Activated CD8-positive, alpha-beta T cell treated with anti-CD3 and anti-CD28 coated beads for 36 hours (primary cell): ENCODE measurements at regions not wholly inside any gene's neighbourhood (a gene's known extent, or its start where the extent isn't known, plus 50 kb on each side); places are given as distances from the start of the nearest gene placed in this dataset.

Source experiments
- ATAC-seq: fragments of 200-7000 bp; cut with Tn5 transposase; one replicate; pipeline ENCODE4 v1.10.0; 2021; ENCODE audit warnings: mild to moderate bottlenecking, moderate library complexity
- CTCF ChIA-PET: fragments of 350-600 bp; sonication (Branson Sonifier 250); formaldehyde crosslinking; loops from one replicate; lab custom pipeline; 2021; ENCODE audit warnings: antibody characterized with exemption; lab: Charles Lee
- POLR2A ChIA-PET: fragments of 350-600 bp; sonication (Branson Sonifier 250); formaldehyde crosslinking; loops from one replicate; lab custom pipeline; 2021; ENCODE audit warnings: antibody characterized with exemption; lab: Charles Lee
- DNase-seq: peaks from one replicate; pipeline ENCODE4 v3.0.0-alpha.2; 2020
- H3K27ac Mint-ChIP-seq: one replicate; pipeline ENCODE4 v1.8.0; 2021; ENCODE audit warnings: mild to moderate bottlenecking, mixed read lengths
- H3K27me3 Mint-ChIP-seq: one replicate; pipeline ENCODE4 v1.8.0; 2021; ENCODE audit warnings: mixed read lengths
- H3K36me3 Mint-ChIP-seq: one replicate; pipeline ENCODE4 v1.8.0; 2021; ENCODE audit warnings: low read depth, mixed read lengths
- H3K4me1 Mint-ChIP-seq: one replicate; pipeline ENCODE4 v1.8.0; 2021; ENCODE audit warnings: low read depth, mixed read lengths
- H3K4me3 Mint-ChIP-seq: one replicate; pipeline ENCODE4 v1.8.0; 2021; ENCODE audit warnings: mild to moderate bottlenecking, moderate library complexity, mixed read lengths
- H3K9me3 Mint-ChIP-seq: one replicate; pipeline ENCODE4 v1.8.0; 2021; ENCODE audit warnings: mixed read lengths
- CTCF ChIP-seq: fragments of 200-600 bp; IDR thresholded peaks from one replicate; pipeline ENCODE4 v1.8.0; 2022; ENCODE audit warnings: antibody characterized with exemption, mild to moderate bottlenecking
- intact Hi-C: fragments of 100-400 bp; cut with micrococcal nuclease; formaldehyde crosslinking; loops from one replicate; pipeline ENCODE4 v1.10.0; 2022

GRCh38 chr5:114612406-114612805 is 250.5 kb downstream of the KCNN2 start:
- DNase-seq (no peak), ATAC-seq (no peak)
- H3K27me3 Mint-ChIP-seq: no peaks in the 10 kb centered on the region
- H3K4me3 Mint-ChIP-seq: no peak overlapping the region
- POLR2A ChIA-PET: no interaction called here
- no peak for TF ChIP-seq CTCF
- no peak overlapping the region for H3K27ac Mint-ChIP-seq
- H3K36me3 Mint-ChIP-seq: no peaks in the 10 kb centered on the region
- intact Hi-C loops: no loop called here
- H3K9me3 Mint-ChIP-seq: peaks cover 12% of the 10 kb centered on the region
- H3K4me1 Mint-ChIP-seq: no peaks in the 10 kb centered on the region
- CTCF ChIA-PET: interaction anchor here (1.2 kb wide), 1 partner anchor 13 kb away, joined by 3 read pairs; no protein-coding TSS in a partner anchor

- DNase-seq (no peak), ATAC-seq (no peak)
- ChIA-PET CTCF (no interaction called here), POLR2A (no interaction called here)
- Mint-ChIP-seq H3K36me3 (no peaks in the 10 kb centered on the region), H3K9me3 (peaks cover 11% of the 10 kb centered on the region), H3K27me3 (no peaks in the 10 kb centered on the region), H3K4me1 (no peaks in the 10 kb centered on the region), H3K4me3 (no peak overlapping the region), H3K27ac (no peak overlapping the region)
- no peak for TF ChIP-seq CTCF
- intact Hi-C loops: no loop called here
Observed at GRCh38 chr5:114581136-114581535, 219.3 kb downstream of the KCNN2 start.

- peaks cover 19% of the 10 kb centered on the region for H3K9me3 Mint-ChIP-seq
- no peaks in the 10 kb centered on the region for H3K27me3 Mint-ChIP-seq
- ATAC-seq (no peak), DNase-seq (no peak)
- no peak for TF ChIP-seq CTCF
- POLR2A ChIA-PET: no interaction called here
- no peaks in the 10 kb centered on the region for H3K4me1 Mint-ChIP-seq
- intact Hi-C loops: no loop called here
- no peaks in the 10 kb centered on the region for H3K36me3 Mint-ChIP-seq
- no peak overlapping the region for H3K27ac Mint-ChIP-seq
- H3K4me3 Mint-ChIP-seq: no peak overlapping the region
- CTCF ChIA-PET: no interaction called here
Observed at GRCh38 chr5:114565871-114566270, 204.0 kb downstream of the KCNN2 start.

GRCh38 chr5:114565139-114565538 is 203.3 kb downstream of the KCNN2 start:
- Mint-ChIP-seq H3K27me3 (no peaks in the 10 kb centered on the region), H3K4me1 (no peaks in the 10 kb centered on the region), H3K4me3 (no peak overlapping the region), H3K9me3 (peaks cover 19% of the 10 kb centered on the region), H3K27ac (no peak overlapping the region), H3K36me3 (no peaks in the 10 kb centered on the region)
- ChIA-PET POLR2A (no interaction called here), CTCF (no interaction called here)
- DNase-seq (no peak), ATAC-seq (no peak)
- intact Hi-C loops: no loop called here
- TF ChIP-seq CTCF: no peak

- intact Hi-C loops: no loop called here
- Mint-ChIP-seq H3K4me3 (no peak overlapping the region), H3K4me1 (no peaks in the 10 kb centered on the region), H3K36me3 (no peaks in the 10 kb centered on the region), H3K27ac (no peak overlapping the region), H3K27me3 (no peaks in the 10 kb centered on the region), H3K9me3 (peaks cover 4% of the 10 kb centered on the region)
- ChIA-PET POLR2A (no interaction called here), CTCF (no interaction called here)
- TF ChIP-seq CTCF: no peak
- ATAC-seq: no peak
- no peak for DNase-seq
Observed at GRCh38 chr5:114561415-114561814, 199.5 kb downstream of the KCNN2 start.
